H1 (cell line): ENCODE measurements at regions not wholly inside any gene's neighbourhood (a gene's known extent, or its start where the extent isn't known, plus 50 kb on each side); places are given as distances from the start of the nearest gene placed in this dataset.

Experiments
- CTCF ChIA-PET: fragments of 300-600 bp; sonication (Branson Sonifier 250); formaldehyde crosslinking; loops from one replicate; lab custom pipeline; 2021; ENCODE audit not compliant: partially characterized antibody; lab: Charles Lee
- POLR2A ChIA-PET: fragments of 300-600 bp; sonication (Branson Sonifier 250); formaldehyde crosslinking; loops from one replicate; lab custom pipeline; 2021; ENCODE audit warnings: inconsistent platforms; ENCODE audit not compliant: partially characterized antibody; lab: Charles Lee
- DNase-seq, 2 experiments: peaks; one replicate each; pipeline versions ENCODE4 v3.0.0 to v3.0.0-alpha.2; 2010 to 2022; ENCODE audit warnings: low spot score in 2 of 2, low read depth in 1 of 2, mixed read lengths in 1 of 2
- FAIRE-seq: peaks from 2 replicates; lab custom pipeline; 2011; peaks lifted over from hg19 to GRCh38; lab: Jason Lieb, UNC
- H2AFZ ChIP-seq: 2 replicates; pipeline ENCODE4 v1.8.1; 2012; ENCODE audit warnings: low read length, inconsistent platforms
- H2AK5ac ChIP-seq: 2 replicates; pipeline ENCODE4 v1.6.1; 2013; ENCODE audit warnings: low read depth, low read length
- H2BK120ac ChIP-seq: replicated peaks from 2 replicates; pipeline ENCODE3; 2013; ENCODE audit warnings: low read depth, low read length, inconsistent platforms
- H2BK12ac ChIP-seq: 2 replicates; pipeline ENCODE4 v1.6.1; 2013; ENCODE audit warnings: low read depth, low read length
- H2BK15ac ChIP-seq: 2 replicates; pipeline ENCODE4 v1.6.1; 2013; ENCODE audit warnings: low read length
- H2BK20ac ChIP-seq: 2 replicates; pipeline ENCODE4 v1.6.1; 2013; ENCODE audit warnings: low read length
- H2BK5ac ChIP-seq: 2 replicates; pipeline ENCODE4 v1.6.1; 2013; ENCODE audit warnings: low read depth, low read length
- H3K14ac ChIP-seq: 2 replicates; pipeline ENCODE4 v1.6.1; 2013; ENCODE audit warnings: inconsistent platforms; ENCODE audit not compliant: insufficient read length
- H3K18ac ChIP-seq: 2 replicates; pipeline ENCODE4 v1.6.1; 2013; ENCODE audit warnings: low read length; ENCODE audit errors: extremely low read depth
- H3K23ac ChIP-seq: 2 replicates; pipeline ENCODE4 v1.6.1; 2013; ENCODE audit warnings: inconsistent platforms; ENCODE audit not compliant: insufficient read length
- H3K23me2 ChIP-seq: 2 replicates; pipeline ENCODE4 v1.6.1; 2013; ENCODE audit warnings: low read depth, low read length
- H3K27ac ChIP-seq: 2 replicates; pipeline ENCODE4 v1.6.1; 2011; ENCODE audit warnings: low read depth, low read length, inconsistent platforms
- H3K27me3 ChIP-seq, 4 experiments: replicated peaks in 1 of 4; 1 replicate in 1 of 4; 2 replicates in 3 of 4; pipeline versions ENCODE4 v1.6.1 to v1.8.1; 2011 to 2013; ENCODE audit warnings: low read length in 3 of 4, mild to moderate bottlenecking in 3 of 4, inconsistent platforms in 2 of 4, mixed read lengths in 2 of 4, moderate library complexity in 1 of 4; ENCODE audit not compliant: control insufficient read depth in 3 of 4, insufficient read depth in 3 of 4; ENCODE audit errors: extremely low read depth in 1 of 4
- H3K36me3 ChIP-seq, 4 experiments: 2 replicates each; pipeline versions ENCODE4 v1.6.1 to v1.8.1; 2011 to 2013; ENCODE audit warnings: mild to moderate bottlenecking in 4 of 4, low read length in 3 of 4, moderate library complexity in 2 of 4, control low read depth in 1 of 4, inconsistent platforms in 1 of 4; ENCODE audit not compliant: insufficient read depth in 4 of 4, control insufficient read depth in 2 of 4
- H3K4ac ChIP-seq: replicated peaks from 2 replicates; pipeline ENCODE3; 2013; ENCODE audit warnings: low read length, low read depth, mixed read lengths, inconsistent platforms; ENCODE audit not compliant: insufficient read length
- H3K4me1 ChIP-seq, 4 experiments: replicated peaks in 1 of 4; 1 replicate in 1 of 4; 2 replicates in 3 of 4; pipeline versions ENCODE4 v1.6.1 to v1.8.1; 2011 to 2013; ENCODE audit warnings: low read length in 3 of 4, inconsistent platforms in 2 of 4, mixed read lengths in 1 of 4; ENCODE audit not compliant: insufficient read depth in 4 of 4, control insufficient read depth in 3 of 4
- H3K4me2 ChIP-seq, 2 experiments: 2 replicates each; pipeline versions ENCODE4 v1.6.1 to v1.8.1; 2011 to 2013; ENCODE audit warnings: low read depth in 2 of 2, low read length in 2 of 2, control low read depth in 1 of 2, inconsistent platforms in 1 of 2, mild to moderate bottlenecking in 1 of 2; ENCODE audit not compliant: insufficient read depth in 1 of 2
- H3K4me3 ChIP-seq, 4 experiments: fragments of 200-600, 300-600 bp in 1 of 4; sonication (generic), shearing (Covaris generic), sonication (Bioruptor Twin) in 1 of 4; 2 replicates each; pipeline versions ENCODE4 v1.5.1 to v1.8.1; 2011 to 2016; ENCODE audit warnings: low read length in 4 of 4, low read depth in 3 of 4, control low read depth in 2 of 4, inconsistent platforms in 2 of 4, mild to moderate bottlenecking in 2 of 4, mixed read lengths in 1 of 4, moderate library complexity in 1 of 4; ENCODE audit not compliant: insufficient read depth in 2 of 4; ENCODE audit errors: extremely low read depth in 1 of 4
- H3K56ac ChIP-seq: replicated peaks from 2 replicates; pipeline ENCODE3; 2013; ENCODE audit warnings: low read depth, mild to moderate bottlenecking, mixed read lengths, low read length, inconsistent platforms; ENCODE audit not compliant: insufficient read length
- H3K79me1 ChIP-seq: 2 replicates; pipeline ENCODE4 v1.6.1; 2013; ENCODE audit warnings: low read depth, low read length, control low read depth
- H3K79me2 ChIP-seq, 2 experiments: 2 replicates each; pipeline versions ENCODE4 v1.6.1 to v1.8.1; 2012 to 2013; ENCODE audit warnings: low read length in 2 of 2, mild to moderate bottlenecking in 2 of 2, inconsistent platforms in 1 of 2; ENCODE audit not compliant: insufficient read depth in 2 of 2, control insufficient read depth in 1 of 2
- H3K9ac ChIP-seq, 4 experiments: replicated peaks in 1 of 4; 1 replicate in 1 of 4; 2 replicates in 3 of 4; pipeline versions ENCODE4 v1.6.1 to v1.8.1; 2011 to 2013; ENCODE audit warnings: low read depth in 3 of 4, low read length in 3 of 4, control low read depth in 2 of 4, mild to moderate bottlenecking in 2 of 4, moderate library complexity in 2 of 4, inconsistent platforms in 1 of 4; ENCODE audit errors: extremely low read depth in 1 of 4
- H3K9me3 ChIP-seq, 2 experiments: 2 replicates each; pipeline versions ENCODE4 v1.6.1 to v1.8.1; 2012 to 2013; ENCODE audit warnings: mild to moderate bottlenecking in 2 of 2, moderate library complexity in 2 of 2, control low read depth in 1 of 2, inconsistent platforms in 1 of 2, low read depth in 1 of 2, low read length in 1 of 2, mixed read lengths in 1 of 2; ENCODE audit not compliant: insufficient read depth in 2 of 2
- H4K20me1 ChIP-seq, 2 experiments: replicated peaks in 1 of 2; 2 replicates each; pipeline versions ENCODE3 to v1.8.1; 2011 to 2013; ENCODE audit warnings: inconsistent platforms in 2 of 2, low read length in 2 of 2, mild to moderate bottlenecking in 1 of 2; ENCODE audit not compliant: insufficient read depth in 2 of 2, control insufficient read depth in 1 of 2
- H4K5ac ChIP-seq: 2 replicates; pipeline ENCODE4 v1.6.1; 2013; ENCODE audit warnings: low read length, low read depth, mixed read lengths, inconsistent platforms; ENCODE audit not compliant: insufficient read length
- H4K8ac ChIP-seq: 2 replicates; pipeline ENCODE4 v1.8.0; 2013; ENCODE audit warnings: mild to moderate bottlenecking, moderate library complexity, low read length, inconsistent platforms; ENCODE audit not compliant: insufficient read depth; ENCODE audit errors: extremely low read depth
- H4K91ac ChIP-seq: replicated peaks from 2 replicates; pipeline ENCODE3; 2013; ENCODE audit warnings: low read length, mixed read lengths, inconsistent platforms; ENCODE audit not compliant: insufficient read length
- BACH1 ChIP-seq: IDR thresholded peaks from 2 replicates; pipeline ENCODE4 v1.6.1; 2012; ENCODE audit warnings: low read length, improper control_type of control experiment
- BRCA1 ChIP-seq: IDR thresholded peaks from 2 replicates; pipeline ENCODE4 v1.6.1; 2012; ENCODE audit warnings: low read depth, low read length, improper control_type of control experiment
- CTCF ChIP-seq, 3 experiments: IDR thresholded peaks; 1 replicate in 2 of 3; 2 replicates in 1 of 3; pipeline versions ENCODE4 v1.5.1 to v1.6.1; 2011; ENCODE audit warnings: low read length in 3 of 3, mild to moderate bottlenecking in 3 of 3, inconsistent platforms in 2 of 3, low read depth in 1 of 3, moderate library complexity in 1 of 3; ENCODE audit not compliant: insufficient read depth in 1 of 3; ENCODE audit errors: control extremely low read depth in 1 of 3
- EP300 ChIP-seq, 2 experiments: IDR thresholded peaks; 1 replicate in 1 of 2; 2 replicates in 1 of 2; pipeline ENCODE4 v1.6.1; 2011 to 2012; ENCODE audit warnings: low read depth in 2 of 2, low read length in 2 of 2, mild to moderate bottlenecking in 2 of 2, borderline replicate concordance in 1 of 2, inconsistent platforms in 1 of 2, moderate library complexity in 1 of 2
- KDM4A ChIP-seq: IDR thresholded peaks from one replicate; pipeline ENCODE4 v1.7.1; 2012; ENCODE audit warnings: low read depth, mild to moderate bottlenecking, moderate library complexity, low read length, inconsistent platforms; ENCODE audit not compliant: severe bottlenecking
- KDM5A ChIP-seq: fragments of 200-600 bp; IDR thresholded peaks from 2 replicates; pipeline ENCODE4 v1.7.1; 2012; ENCODE audit warnings: mild to moderate bottlenecking, low read length, inconsistent platforms, mixed read lengths
- POU5F1 ChIP-seq: IDR thresholded peaks from 2 replicates; pipeline ENCODE4 v1.6.1; 2011; ENCODE audit warnings: low read depth, mild to moderate bottlenecking, low read length, moderate library complexity
- RXRA ChIP-seq: IDR thresholded peaks from 2 replicates; pipeline ENCODE4 v1.6.1; 2011; ENCODE audit warnings: low read depth, mild to moderate bottlenecking, low read length, moderate library complexity; ENCODE audit not compliant: insufficient read depth
- TCF12 ChIP-seq: IDR thresholded peaks from 2 replicates; pipeline ENCODE4 v1.6.1; 2011; ENCODE audit warnings: low read depth, mild to moderate bottlenecking, low read length
- WGBS, 2 experiments: shearing (Covaris generic) in 1 of 2; methylation state at CpG; one replicate each; pipeline versions ENCODE4 v1.1.6 to v1.1.7; 2013 to 2015; ENCODE audit warnings: low lambda C conversion rate in 2 of 2, mixed read lengths in 2 of 2, inconsistent platforms in 1 of 2, low coverage in 1 of 2, missing lambda C conversion rate in 1 of 2; ENCODE audit not compliant: insufficient replicate concordance in 2 of 2, insufficient coverage in 1 of 2, insufficient read length in 1 of 2; ENCODE audit errors: extremely low coverage in 1 of 2, missing lambda C conversion rate in 1 of 2; 5-methylcytosine and 5-hydroxymethylcytosine counted together
- TF ChIP-seq, protein P1 (sequence below): IDR thresholded peaks from 2 replicates; pipeline ENCODE4 v1.6.1; 2011; ENCODE audit warnings: low read depth, mild to moderate bottlenecking, low read length; ENCODE audit not compliant: insufficient read depth

GRCh38 chr1:11400567-11400966 is 78.4 kb upstream of the DISP3 start:
- H4K8ac ChIP-seq = no peak overlapping the region
- H2BK5ac ChIP-seq = no peak overlapping the region
- FAIRE-seq (no peak), DNase-seq (no peak)
- no peaks in the 10 kb centered on the region for H3K79me2 ChIP-seq
- 90% methylated on average over 7 of the region's 7 CpGs; no CpG with 5 or more reads in 1 of the 2 experiments for WGBS, 2 experiments
- no peaks in the 10 kb centered on the region for H3K36me3 ChIP-seq
- no peaks in the 10 kb centered on the region for H3K23me2 ChIP-seq
- no peak overlapping the region for H2AFZ ChIP-seq
- no peaks in the 10 kb centered on the region for H3K27me3 ChIP-seq
- H4K91ac ChIP-seq = no peak overlapping the region
- no peaks in the 10 kb centered on the region for H4K20me1 ChIP-seq
- ChIA-PET CTCF (interaction anchor here (0.6 kb wide), 1 partner anchor 75 kb away, joined by 3 read pairs; no protein-coding TSS in a partner anchor), POLR2A (interaction anchor here (0.6 kb wide), 1 partner anchor 117 kb away, joined by 3 read pairs; no protein-coding TSS in a partner anchor)
- H3K4me1 ChIP-seq = peaks cover 0 to 3% (median 0%) of the 10 kb centered on the region in 4 experiments; a peak in 1 of 7 replicates
- no peak overlapping the region for H3K14ac ChIP-seq
- no peak overlapping the region for H2BK20ac ChIP-seq
- H3K4ac ChIP-seq = no peak overlapping the region
- H4K5ac ChIP-seq = no peak overlapping the region
- no peak overlapping the region for H3K27ac ChIP-seq
- TF ChIP-seq TCF12 (no peak), CTCF (IDR thresholded peaks at IDR 0.05; ENCODE audit: control extremely low read depth in 1 of 3, insufficient read depth in 1 of 3, low read depth in 1 of 3, low read length in 3 of 3) (no peak), KDM5A (no peak), POU5F1 (no peak), KDM4A (no peak), BRCA1 (no peak), EP300 (IDR thresholded peaks at IDR 0.05; ENCODE audit: borderline replicate concordance in 1 of 2, low read depth in 2 of 2, low read length in 2 of 2) (no peak), BACH1 (no peak), RXRA (no peak)
- TF ChIP-seq, protein P1, sequence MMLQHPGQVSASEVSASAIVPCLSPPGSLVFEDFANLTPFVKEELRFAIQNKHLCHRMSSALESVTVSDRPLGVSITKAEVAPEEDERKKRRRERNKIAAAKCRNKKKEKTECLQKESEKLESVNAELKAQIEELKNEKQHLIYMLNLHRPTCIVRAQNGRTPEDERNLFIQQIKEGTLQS = no peak
- H3K4me3 ChIP-seq = no peak overlapping the region
- no peak overlapping the region for H2AK5ac ChIP-seq
- H3K18ac ChIP-seq = no peak overlapping the region
- no peak overlapping the region for H2BK120ac ChIP-seq
- H2BK15ac ChIP-seq = no peak overlapping the region
- no peak overlapping the region for H3K4me2 ChIP-seq
- H3K9me3 ChIP-seq = no peaks in the 10 kb centered on the region
- no peak overlapping the region for H3K9ac ChIP-seq
- no peak overlapping the region for H3K56ac ChIP-seq
- H2BK12ac ChIP-seq = no peak overlapping the region
- H3K23ac ChIP-seq = no peak overlapping the region
- H3K79me1 ChIP-seq = no peaks in the 10 kb centered on the region
